GM19452 (cell line): ENCODE measurements at regions not wholly inside any gene's neighbourhood (a gene's known extent, or its start where the extent isn't known, plus 50 kb on each side); places are given as distances from the start of the nearest gene placed in this dataset.

Experiments
- ATAC-seq: cut with Tn5 transposase; IDR thresholded peaks from one replicate; pipeline ENCODE4 v1.9.1; 2021; ENCODE audit not compliant: unreplicated experiment

- no peak for ATAC-seq
These were observed 328.4 kb upstream of the HAND2 start for GRCh38 chr4:173858471-173858870.

GRCh38 chr4:173857828-173858227 is 327.8 kb upstream of the HAND2 start:
- no peak for ATAC-seq

GRCh38 chr4:173855015-173855414 is 325.0 kb upstream of the HAND2 start:
- no peak for ATAC-seq

- ATAC-seq: no peak
These were observed 322.7 kb upstream of the HAND2 start for GRCh38 chr4:173852775-173853174.

GRCh38 chr4:173845580-173845979 is 315.6 kb upstream of the HAND2 start:
- ATAC-seq: no peak

- ATAC-seq: no peak
These were observed 309.8 kb upstream of the HAND2 start for GRCh38 chr4:173839865-173840264.

GRCh38 chr4:173837517-173837916 is 307.5 kb upstream of the HAND2 start:
- no peak for ATAC-seq

GRCh38 chr4:173835903-173836302 is 305.9 kb upstream of the HAND2 start:
- ATAC-seq: no peak

- no peak for ATAC-seq
These were observed 304.1 kb upstream of the HAND2 start for GRCh38 chr4:173834151-173834550.

GRCh38 chr4:173829565-173829964 is 299.5 kb upstream of the HAND2 start:
- no peak for ATAC-seq

GRCh38 chr4:173827707-173828106 is 297.7 kb upstream of the HAND2 start:
- ATAC-seq: no peak

- no peak for ATAC-seq
These were observed 291.8 kb upstream of the HAND2 start for GRCh38 chr4:173821876-173822275.

GRCh38 chr4:173821036-173821435 is 291.0 kb upstream of the HAND2 start:
- ATAC-seq: no peak

GRCh38 chr4:173807347-173807746 is 277.3 kb upstream of the HAND2 start:
- ATAC-seq: no peak

GRCh38 chr4:173805884-173806283 is 275.9 kb upstream of the HAND2 start:
- ATAC-seq: no peak

GRCh38 chr4:173802662-173803022 is 272.6 kb upstream of the HAND2 start:
- no peak for ATAC-seq

- no peak for ATAC-seq
These were observed 272.0 kb upstream of the HAND2 start for GRCh38 chr4:173801876-173802661.

- no peak for ATAC-seq
These were observed 271.3 kb upstream of the HAND2 start for GRCh38 chr4:173801361-173801760.

- no peak for ATAC-seq
These were observed 267.3 kb upstream of the HAND2 start for GRCh38 chr4:173797296-173797695.

GRCh38 chr4:173794662-173795061 is 264.6 kb upstream of the HAND2 start:
- ATAC-seq: no peak

- ATAC-seq: no peak
These were observed 264.0 kb upstream of the HAND2 start for GRCh38 chr4:173793937-173794510.

- ATAC-seq: no peak
These were observed 252.6 kb upstream of the HAND2 start for GRCh38 chr4:173782660-173783059.

GRCh38 chr4:173777921-173778320 is 247.9 kb upstream of the HAND2 start:
- ATAC-seq: no peak
